HCT116 (cell line): ENCODE measurements at regions not wholly inside any gene's neighbourhood (a gene's known extent, or its start where the extent isn't known, plus 50 kb on each side); places are given as distances from the start of the nearest gene placed in this dataset.

Experiments
- ATAC-seq: fragments of 200-7000 bp; cut with Tn5 transposase; 2 replicates; pipeline ENCODE4 v1.9.1; 2020; ENCODE audit warnings: mild to moderate bottlenecking, moderate library complexity
- BruUV-seq: library from RNA; stranded (reverse); fragments of 400-500 nt; replicated peaks from 2 replicates; lab custom pipeline; 2021; lab: Mats Ljungman, UMichigan
- CTCF ChIA-PET: fragments of 300-600 bp; sonication (Branson Sonifier 250); formaldehyde crosslinking; loops from one replicate; lab custom pipeline; 2021; ENCODE audit warnings: antibody characterized with exemption; lab: Charles Lee
- POLR2A ChIA-PET: fragments of 300-600, 350-600 bp; sonication (Branson Sonifier 250); formaldehyde crosslinking; loops from one replicate; lab custom pipeline; 2021; ENCODE audit warnings: antibody characterized with exemption; lab: Charles Lee
- RAD21 ChIA-PET, 2 experiments: fragments of 300-600 bp; sonication (Branson Sonifier 250); formaldehyde crosslinking; loops; one replicate each; lab custom pipeline; 2023; ENCODE audit warnings: low total read pairs in 2 of 2; ENCODE audit not compliant: uncharacterized antibody in 2 of 2, unreplicated experiment in 2 of 2, low non-redundant PET in 1 of 2; lab: Charles Lee
- DNase-seq: peaks from one replicate; pipeline ENCODE4 v3.0.0-alpha.2; 2010; ENCODE audit warnings: low read depth, low spot score
- H2AFZ ChIP-seq: fragments of 200-600 bp; shearing (Covaris generic), sonication (generic); 2 replicates; pipeline ENCODE4 v1.6.1; 2017; ENCODE audit warnings: low read depth, mixed run types, mixed read lengths, antibody characterized with exemption, low read length; ENCODE audit not compliant: poor library complexity, severe bottlenecking
- H3K27ac ChIP-seq: 2 replicates; pipeline ENCODE4 v1.5.1; 2012; ENCODE audit warnings: low read depth, low read length
- H3K27me3 ChIP-seq: fragments of 200-600 bp; sonication (generic); 2 replicates; pipeline ENCODE4 v1.6.1; 2016; ENCODE audit warnings: mixed run types, low read length, mixed read lengths; ENCODE audit not compliant: insufficient read depth
- H3K36me3 ChIP-seq, 2 experiments: fragments of 200-500 bp in 1 of 2; fragments of 200-600 bp in 1 of 2; sonication (Bioruptor generic) in 1 of 2; sonication (generic) in 1 of 2; 2 replicates each; pipeline versions ENCODE4 v1.5.1 to v1.6.1; 2014 to 2016; ENCODE audit warnings: low read length in 2 of 2, inconsistent platforms in 1 of 2, mixed read lengths in 1 of 2, mixed run types in 1 of 2; ENCODE audit not compliant: insufficient read depth in 2 of 2, control insufficient read depth in 1 of 2
- H3K4me1 ChIP-seq, 2 experiments: fragments of 200-600 bp in 1 of 2; sonication (generic) in 1 of 2; 2 replicates each; pipeline versions ENCODE4 v1.5.1 to v1.6.1; 2012 to 2017; ENCODE audit warnings: low read length in 2 of 2, inconsistent platforms in 1 of 2, mild to moderate bottlenecking in 1 of 2, mixed read lengths in 1 of 2, mixed run types in 1 of 2, moderate library complexity in 1 of 2; ENCODE audit not compliant: insufficient read depth in 2 of 2, control insufficient read depth in 1 of 2
- H3K4me2 ChIP-seq: fragments of 200-600 bp; sonication (generic); 2 replicates; pipeline ENCODE4 v1.6.1; 2017; ENCODE audit warnings: mixed run types, low read length, mixed read lengths
- H3K4me3 ChIP-seq, 2 experiments: fragments of 200-600 bp in 1 of 2; sonication (generic) in 1 of 2; replicated peaks in 1 of 2; 2 replicates each; pipeline ENCODE4 v1.5.1; 2011 to 2016; ENCODE audit warnings: low read length in 2 of 2, control low read depth in 1 of 2, low read depth in 1 of 2, mild to moderate bottlenecking in 1 of 2, mixed read lengths in 1 of 2, mixed run types in 1 of 2
- H3K79me2 ChIP-seq: fragments of 200-600 bp; sonication (generic); 2 replicates; pipeline ENCODE4 v1.6.1; 2017; ENCODE audit warnings: mild to moderate bottlenecking, mixed run types, low read length, moderate library complexity, mixed read lengths; ENCODE audit not compliant: insufficient read depth
- H3K9ac ChIP-seq: fragments of 200-600 bp; sonication (generic); 2 replicates; pipeline ENCODE4 v1.6.1; 2016; ENCODE audit warnings: low read length, mixed read lengths
- H3K9me2 ChIP-seq: fragments of 200-600 bp; sonication (generic), shearing (Covaris generic); 2 replicates; pipeline ENCODE4 v1.6.1; 2017; ENCODE audit warnings: mixed run types, mild to moderate bottlenecking, moderate library complexity; ENCODE audit not compliant: insufficient read depth
- H3K9me3 ChIP-seq, 2 experiments: fragments of 200-500 bp in 1 of 2; fragments of 200-600 bp in 1 of 2; sonication (Bioruptor generic) in 1 of 2; sonication (generic) in 1 of 2; 2 replicates each; pipeline ENCODE4 v1.6.1; 2014 to 2017; ENCODE audit warnings: low read length in 2 of 2, mixed read lengths in 2 of 2, inconsistent platforms in 1 of 2, low read depth in 1 of 2, mild to moderate bottlenecking in 1 of 2, mixed run types in 1 of 2, moderate library complexity in 1 of 2; ENCODE audit not compliant: control insufficient read depth in 1 of 2, insufficient read depth in 1 of 2
- H4K20me1 ChIP-seq: fragments of 200-600 bp; sonication (generic), shearing (Covaris generic); 2 replicates; pipeline ENCODE4 v1.6.1; 2017; ENCODE audit warnings: mixed run types, mild to moderate bottlenecking, moderate library complexity; ENCODE audit not compliant: insufficient read depth
- ATF3 ChIP-seq: IDR thresholded peaks from 2 replicates; pipeline ENCODE4 v1.6.1; 2012
- CBX3 ChIP-seq: IDR thresholded peaks from 2 replicates; pipeline ENCODE4 v1.6.1; 2012; ENCODE audit warnings: low read depth
- CEBPB ChIP-seq: IDR thresholded peaks from 2 replicates; pipeline ENCODE4 v1.6.1; 2012; ENCODE audit warnings: low read depth
- CTCF ChIP-seq, 3 experiments: fragments of 200-600 bp in 1 of 3; sonication (generic) in 1 of 3; IDR thresholded peaks in 2 of 3; conservative IDR thresholded peaks in 1 of 3; 2 replicates each; pipeline ENCODE4 v1.5.1; 2012 to 2017; ENCODE audit warnings: low read depth in 2 of 3, low read length in 2 of 3, antibody characterized with exemption in 1 of 3, borderline replicate concordance in 1 of 3, control low read depth in 1 of 3, mild to moderate bottlenecking in 1 of 3, mixed read lengths in 1 of 3, mixed run types in 1 of 3, moderate library complexity in 1 of 3; ENCODE audit not compliant: insufficient read depth in 1 of 3
- EZH2phosphoT487 ChIP-seq: fragments of 200-600 bp; IDR thresholded peaks from 2 replicates; pipeline ENCODE4 v1.6.1; 2018; ENCODE audit warnings: antibody characterized with exemption, borderline replicate concordance
- FOSL1 ChIP-seq: IDR thresholded peaks from 2 replicates; pipeline ENCODE4 v1.6.1; 2012; ENCODE audit warnings: low read depth
- JUND ChIP-seq: IDR thresholded peaks from 2 replicates; pipeline ENCODE4 v1.6.1; 2012
- POLR2AphosphoS5 ChIP-seq: IDR thresholded peaks from 2 replicates; pipeline ENCODE4 v1.6.1; 2011; ENCODE audit warnings: mild to moderate bottlenecking, low read depth, low read length, moderate library complexity
- SRF ChIP-seq: IDR thresholded peaks from 2 replicates; pipeline ENCODE4 v1.6.1; 2012; ENCODE audit warnings: low read depth
- TCF7L2 ChIP-seq: IDR thresholded peaks from 2 replicates; pipeline ENCODE4 v1.7.0; 2011; ENCODE audit warnings: borderline replicate concordance, inconsistent platforms; ENCODE audit not compliant: insufficient read depth, insufficient read length; ENCODE audit errors: extremely low read depth
- YY1 ChIP-seq: IDR thresholded peaks from 2 replicates; pipeline ENCODE4 v1.6.1; 2011; ENCODE audit warnings: low read length, low read depth, moderate library complexity, mild to moderate bottlenecking; ENCODE audit not compliant: insufficient replicate concordance; ENCODE audit errors: extremely low read depth
- ZBTB33 ChIP-seq: IDR thresholded peaks from 2 replicates; pipeline ENCODE4 v1.6.1; 2011; ENCODE audit warnings: mild to moderate bottlenecking, low read length, moderate library complexity; ENCODE audit not compliant: insufficient replicate concordance; ENCODE audit errors: extremely low read depth
- ZFX ChIP-seq: fragments of 450-650 bp; IDR thresholded peaks from 2 replicates; pipeline ENCODE4 v1.6.1; 2017
- ZNF274 ChIP-seq: fragments of 200-500 bp; sonication (Bioruptor generic); IDR thresholded peaks from 2 replicates; pipeline ENCODE4 v1.6.1; 2014; ENCODE audit warnings: mild to moderate bottlenecking, low read depth, low read length, inconsistent platforms
- intact Hi-C: fragments of 100-400 bp; cut with micrococcal nuclease; formaldehyde crosslinking; loops from 2 replicates; pipeline ENCODE4 v1.10.0; 2022
- TF ChIP-seq, protein P1 (sequence below): IDR thresholded peaks from 2 replicates; pipeline ENCODE4 v1.6.1; 2012; ENCODE audit warnings: low read depth

DNA sequence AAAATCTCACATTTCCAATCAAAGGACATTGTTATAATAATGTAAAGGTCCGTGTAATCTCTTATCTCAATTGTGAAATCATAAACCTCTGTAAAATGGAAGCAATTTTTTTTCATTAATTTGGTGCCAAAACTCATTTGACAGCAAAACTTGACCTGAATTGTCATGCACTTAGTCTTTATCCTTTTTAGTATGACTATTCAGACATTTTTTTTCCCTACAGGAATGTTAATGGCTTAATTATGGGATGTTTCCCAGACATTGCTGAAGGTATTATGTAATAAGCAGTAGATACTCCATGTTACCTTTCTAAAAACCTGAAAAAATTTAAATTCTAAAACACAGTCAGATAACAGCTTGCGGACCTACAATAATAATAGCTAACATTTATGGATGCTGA lies 228.9 kb downstream of the LHFPL1 start:
- H4K20me1 ChIP-seq = no peaks in the 10 kb centered on the region
- no peaks in the 10 kb centered on the region for H3K4me1 ChIP-seq
- H3K4me2 ChIP-seq = no peak overlapping the region
- H3K79me2 ChIP-seq = no peaks in the 10 kb centered on the region
- POLR2A ChIA-PET = no interaction called here
- RAD21 ChIA-PET = no interaction called here
- no peaks in the 10 kb centered on the region for H3K27me3 ChIP-seq
- H2AFZ ChIP-seq = no peak overlapping the region
- no peak for TF ChIP-seq CEBPB
- TF ChIP-seq ZBTB33 = no peak
- TF ChIP-seq CBX3 = no peak
- no peak for TF ChIP-seq EZH2phosphoT487
- no peak for TF ChIP-seq JUND
- no peak for TF ChIP-seq ZNF274
- no peak for TF ChIP-seq SRF
- no peak for TF ChIP-seq CTCF (IDR thresholded peaks at IDR 0.05 in 2 of 3, conservative IDR thresholded peaks at IDR 0.05 in 1 of 3; ENCODE audit: borderline replicate concordance in 1 of 3, insufficient read depth in 1 of 3, low read depth in 2 of 3, low read length in 2 of 3)
- TF ChIP-seq YY1 = no peak
- no peak for TF ChIP-seq ZFX
- TF ChIP-seq, protein P1, sequence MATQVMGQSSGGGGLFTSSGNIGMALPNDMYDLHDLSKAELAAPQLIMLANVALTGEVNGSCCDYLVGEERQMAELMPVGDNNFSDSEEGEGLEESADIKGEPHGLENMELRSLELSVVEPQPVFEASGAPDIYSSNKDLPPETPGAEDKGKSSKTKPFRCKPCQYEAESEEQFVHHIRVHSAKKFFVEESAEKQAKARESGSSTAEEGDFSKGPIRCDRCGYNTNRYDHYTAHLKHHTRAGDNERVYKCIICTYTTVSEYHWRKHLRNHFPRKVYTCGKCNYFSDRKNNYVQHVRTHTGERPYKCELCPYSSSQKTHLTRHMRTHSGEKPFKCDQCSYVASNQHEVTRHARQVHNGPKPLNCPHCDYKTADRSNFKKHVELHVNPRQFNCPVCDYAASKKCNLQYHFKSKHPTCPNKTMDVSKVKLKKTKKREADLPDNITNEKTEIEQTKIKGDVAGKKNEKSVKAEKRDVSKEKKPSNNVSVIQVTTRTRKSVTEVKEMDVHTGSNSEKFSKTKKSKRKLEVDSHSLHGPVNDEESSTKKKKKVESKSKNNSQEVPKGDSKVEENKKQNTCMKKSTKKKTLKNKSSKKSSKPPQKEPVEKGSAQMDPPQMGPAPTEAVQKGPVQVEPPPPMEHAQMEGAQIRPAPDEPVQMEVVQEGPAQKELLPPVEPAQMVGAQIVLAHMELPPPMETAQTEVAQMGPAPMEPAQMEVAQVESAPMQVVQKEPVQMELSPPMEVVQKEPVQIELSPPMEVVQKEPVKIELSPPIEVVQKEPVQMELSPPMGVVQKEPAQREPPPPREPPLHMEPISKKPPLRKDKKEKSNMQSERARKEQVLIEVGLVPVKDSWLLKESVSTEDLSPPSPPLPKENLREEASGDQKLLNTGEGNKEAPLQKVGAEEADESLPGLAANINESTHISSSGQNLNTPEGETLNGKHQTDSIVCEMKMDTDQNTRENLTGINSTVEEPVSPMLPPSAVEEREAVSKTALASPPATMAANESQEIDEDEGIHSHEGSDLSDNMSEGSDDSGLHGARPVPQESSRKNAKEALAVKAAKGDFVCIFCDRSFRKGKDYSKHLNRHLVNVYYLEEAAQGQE = no peak
- no peak for TF ChIP-seq FOSL1
- TF ChIP-seq TCF7L2 = no peak
- no peak for TF ChIP-seq POLR2AphosphoS5
- TF ChIP-seq ATF3 = no peak
- BruUV-seq = no TSS peak
- no peak overlapping the region for H3K27ac ChIP-seq
- ATAC-seq = no peak
- no peak overlapping the region for H3K9ac ChIP-seq
- CTCF ChIA-PET = no interaction called here
- no peaks in the 10 kb centered on the region for H3K9me3 ChIP-seq
- no peak for DNase-seq
- no peak overlapping the region for H3K4me3 ChIP-seq
- H3K36me3 ChIP-seq = no peaks in the 10 kb centered on the region
- H3K9me2 ChIP-seq = no peaks in the 10 kb centered on the region
- intact Hi-C loops = no loop called here
